Hematopoietic multipotent progenitor cell treated with erythropoietin and hydrocortisone succinate and interleukin-3 and kit ligand, for 8 days (in vitro differentiated cells): ENCODE measurements at regions not wholly inside any gene's neighbourhood (a gene's known extent, or its start where the extent isn't known, plus 50 kb on each side); places are given as distances from the start of the nearest gene placed in this dataset.
"Not testable (repeated sequence)": the region's sequence is repeated elsewhere in the genome, so short reads cannot be mapped to it uniquely, and the experiment has no call there.

Experiments used
- DNase-seq: peaks from one replicate; pipeline ENCODE4 v3.0.0-alpha.2; 2015

DNA sequence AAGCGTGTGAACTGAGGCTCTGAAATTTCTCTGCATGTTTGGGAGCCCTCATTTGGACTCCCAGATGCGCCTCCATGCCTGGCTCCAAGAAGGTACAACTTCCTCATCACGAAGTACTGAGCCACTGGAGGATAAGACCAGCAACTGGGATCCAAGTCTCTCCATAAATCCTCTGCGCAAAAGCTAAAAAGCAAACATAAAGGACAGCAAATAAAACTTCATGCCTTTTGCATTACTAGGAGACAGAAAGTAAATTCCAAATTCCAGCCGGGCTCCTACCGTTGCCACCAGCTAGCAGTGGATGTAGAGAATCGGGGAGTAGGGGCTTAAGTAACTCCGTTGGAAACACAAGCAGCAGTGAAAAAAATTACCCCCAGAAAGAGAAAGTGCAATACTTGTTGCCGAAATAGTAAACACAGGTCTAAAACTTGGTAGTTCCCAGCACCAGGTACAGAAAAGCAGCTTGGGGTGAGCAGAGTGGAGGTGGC lies 477.1 kb upstream of the TENM3 start:
- DNase-seq: no peak

DNA sequence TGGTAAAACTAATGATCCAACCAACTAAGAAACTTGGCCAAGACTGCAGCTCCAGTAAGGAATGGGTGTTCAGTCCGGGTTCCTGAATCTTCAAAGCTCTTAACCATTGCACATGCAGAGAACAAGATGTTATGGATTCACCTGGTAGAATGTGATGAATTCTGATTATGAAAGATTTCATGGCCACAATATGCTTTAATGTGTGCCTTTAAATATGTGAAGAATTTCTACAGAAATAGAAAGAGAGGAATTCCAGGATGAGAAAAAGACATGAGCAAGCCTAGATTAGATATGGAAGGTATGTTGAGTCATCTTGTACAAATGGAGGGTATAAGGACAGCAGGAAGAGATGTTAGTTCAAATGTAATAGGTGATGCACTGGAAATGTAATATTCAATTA lies 472.2 kb upstream of the TENM3 start:
- no peak for DNase-seq

GRCh38 chr4:181775298-181775697 lies 467.9 kb upstream of the TENM3 start:
- no peak for DNase-seq

- no peak for DNase-seq
Measured at GRCh38 chr4:181776264-181777054, 466.7 kb upstream of the TENM3 start.

GRCh38 chr4:181777518-181777917 lies 465.7 kb upstream of the TENM3 start:
- DNase-seq: no peak

DNA sequence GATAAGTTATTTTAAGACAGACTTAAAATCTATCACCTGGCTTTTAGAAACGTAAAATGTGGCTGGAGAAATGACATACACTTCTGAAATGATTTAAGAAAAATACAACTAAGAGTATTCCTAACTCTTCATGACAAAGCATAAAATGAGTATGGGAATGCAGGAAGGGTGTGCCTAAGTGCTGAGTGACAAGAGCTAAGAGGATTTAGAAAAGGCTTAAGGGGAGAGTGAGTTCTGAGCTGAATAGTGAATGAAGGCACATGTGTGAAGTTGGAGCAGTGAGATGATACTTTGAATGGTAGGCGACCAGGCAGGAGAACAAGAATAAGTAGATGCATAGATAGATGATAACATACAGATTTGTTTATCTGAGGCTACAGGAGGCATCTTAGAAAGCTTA lies 458.3 kb upstream of the TENM3 start:
- DNase-seq: no peak

- no peak for DNase-seq
Measured at GRCh38 chr4:181792641-181793040, 450.6 kb upstream of the TENM3 start.

- no peak for DNase-seq
Measured at GRCh38 chr4:181793096-181793495, 450.1 kb upstream of the TENM3 start.

- DNase-seq: no peak
Measured at GRCh38 chr4:181796502-181796901, 446.7 kb upstream of the TENM3 start.

DNA sequence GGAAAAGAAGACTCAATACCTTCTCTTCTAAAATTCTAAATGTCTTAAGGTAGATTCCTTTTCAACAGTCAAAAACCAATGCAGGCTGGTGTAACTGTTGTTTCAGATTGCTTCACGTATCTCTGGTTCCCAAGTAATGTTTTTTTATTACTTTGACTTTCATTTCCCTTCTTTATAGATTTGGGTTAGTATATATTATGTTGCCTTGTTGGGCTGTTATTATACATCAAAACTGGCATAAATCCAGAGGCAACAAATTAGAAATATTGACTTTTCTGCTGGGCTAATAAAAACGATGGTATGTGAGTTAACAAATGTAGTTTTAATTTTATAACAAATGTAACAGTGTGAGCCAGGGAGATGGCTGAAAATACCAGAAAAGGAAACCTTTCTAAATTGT lies 444.7 kb upstream of the TENM3 start:
- no peak for DNase-seq

DNA sequence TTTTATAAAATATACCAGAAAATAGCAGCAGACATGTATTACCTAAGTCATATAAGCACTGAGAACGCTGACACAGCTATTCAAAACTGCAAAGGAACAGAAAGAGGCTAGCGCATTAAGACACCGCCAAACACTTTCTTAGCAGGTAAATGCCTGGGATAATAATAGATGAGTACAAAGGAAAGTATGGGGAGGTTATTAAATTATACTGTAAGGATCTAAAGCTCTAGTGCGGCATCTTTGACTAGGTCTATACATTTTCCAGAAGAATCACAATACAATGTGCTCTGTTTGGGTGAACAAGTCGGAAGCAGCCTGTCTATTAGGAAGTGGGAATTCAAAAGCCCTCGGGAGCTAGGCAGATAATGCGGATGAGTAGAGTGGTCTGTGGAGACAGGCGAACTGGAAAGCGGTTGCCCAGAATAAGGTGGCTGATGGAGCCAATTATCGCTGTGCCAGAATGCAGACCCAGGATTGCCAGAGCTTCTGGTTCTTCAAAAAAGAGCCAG lies 443.6 kb upstream of the TENM3 start:
- no peak for DNase-seq

DNA sequence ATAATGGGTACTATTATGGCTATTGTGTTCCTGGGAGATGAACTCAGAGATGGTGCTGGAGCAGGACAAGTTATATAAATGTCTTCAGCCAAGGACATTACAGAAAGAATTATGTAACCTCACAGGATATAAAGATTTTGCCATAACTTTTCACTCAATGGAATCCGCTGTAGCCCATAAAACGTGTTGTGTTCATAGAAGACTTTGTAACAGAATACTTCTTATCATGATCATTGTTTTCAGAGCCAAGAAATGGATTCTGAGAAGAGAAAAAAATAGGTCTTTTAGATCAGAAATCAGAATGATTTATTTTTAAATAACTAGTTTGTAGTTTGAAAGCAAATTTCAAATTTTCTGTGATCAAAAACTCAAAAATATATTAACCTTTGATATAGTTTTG lies 441.0 kb upstream of the TENM3 start:
- DNase-seq: no peak

DNA sequence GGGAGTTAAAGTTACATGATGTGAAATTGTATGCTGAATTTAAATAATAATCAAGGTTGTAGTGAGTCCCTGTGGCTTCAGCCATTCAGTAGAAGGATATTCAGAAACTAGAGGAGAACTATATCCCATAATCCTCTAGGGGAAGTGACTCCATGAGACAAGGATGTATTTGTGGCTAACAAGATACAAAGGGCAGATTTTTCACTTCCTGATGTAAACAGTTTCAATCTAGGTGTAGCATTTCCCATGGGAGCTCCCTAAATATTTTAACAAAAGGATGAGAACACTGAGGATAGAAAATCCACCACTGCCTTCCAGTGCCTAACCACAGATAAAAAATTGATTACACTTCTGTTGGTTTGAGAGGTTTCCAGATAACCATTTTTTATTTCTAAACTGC lies 435.4 kb upstream of the TENM3 start:
- DNase-seq: no peak

GRCh38 chr4:181810711-181811110 lies 432.5 kb upstream of the TENM3 start:
- no peak for DNase-seq

DNA sequence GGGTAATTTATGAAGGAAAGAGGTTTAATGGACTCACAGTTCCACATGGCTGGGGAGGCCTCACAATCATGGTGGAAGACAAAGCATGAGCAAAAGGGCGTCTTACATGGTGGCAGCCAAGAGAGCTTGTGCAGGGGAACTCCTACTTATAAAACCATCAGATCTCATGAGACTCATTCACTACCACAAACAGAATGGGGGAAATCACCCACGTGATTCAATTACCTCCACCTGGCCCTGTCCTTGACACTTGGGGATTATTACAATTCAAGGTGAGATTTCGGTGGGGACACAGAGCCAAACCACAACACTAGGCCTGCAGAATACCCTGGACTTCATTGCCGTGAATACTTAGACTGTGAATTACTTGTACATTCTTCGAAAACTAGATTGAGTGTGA lies 431.7 kb upstream of the TENM3 start:
- DNase-seq: not testable (repeated sequence)

GRCh38 chr4:181819946-181820345 lies 423.3 kb upstream of the TENM3 start:
- no peak for DNase-seq

- DNase-seq: no peak
Measured at GRCh38 chr4:181820553-181820952, 422.6 kb upstream of the TENM3 start.

- no peak for DNase-seq
Measured at GRCh38 chr4:181821039-181822004, 421.9 kb upstream of the TENM3 start.

DNA sequence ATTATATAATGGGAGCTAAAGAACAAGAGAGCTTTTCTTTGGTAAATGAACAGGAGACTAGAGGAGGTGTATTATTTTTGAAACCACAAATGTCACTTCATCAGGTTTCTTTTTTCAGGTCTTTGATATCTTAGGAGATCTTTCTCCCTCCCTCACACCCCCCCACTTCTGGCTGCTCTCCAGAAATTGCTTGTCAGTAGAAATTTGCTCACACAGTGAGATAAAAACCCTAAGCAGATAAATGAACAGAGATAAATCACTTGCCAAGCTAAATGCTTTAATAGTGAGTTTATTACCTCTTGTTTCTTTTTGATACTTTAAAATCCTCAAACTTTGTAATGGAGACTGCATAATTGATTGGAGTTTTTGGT lies 421.2 kb upstream of the TENM3 start:
- no peak for DNase-seq

GRCh38 chr4:181823183-181823582 lies 420.0 kb upstream of the TENM3 start:
- DNase-seq: no peak

- DNase-seq: no peak
Measured at GRCh38 chr4:181823645-181824044, 419.6 kb upstream of the TENM3 start.

- DNase-seq: no peak
Measured at GRCh38 chr4:181825564-181825963, 417.6 kb upstream of the TENM3 start.

GRCh38 chr4:181827246-181827645 lies 416.0 kb upstream of the TENM3 start:
- DNase-seq: no peak
